A549 (cell line): ENCODE measurements at regions not wholly inside any gene's neighbourhood (a gene's known extent, or its start where the extent isn't known, plus 50 kb on each side); places are given as distances from the start of the nearest gene placed in this dataset.

Experiments
- ATAC-seq, 2 experiments: fragments of 200-7000 bp in 1 of 2; fragments of >200 bp in 1 of 2; cut with Nextera tagmentation in 1 of 2; cut with Tn5 transposase in 1 of 2; 3 replicates each; pipeline versions ENCODE4 v1.8.0 to v1.9.1; 2018 to 2020; ENCODE audit warnings: mild to moderate bottlenecking in 1 of 2, moderate library complexity in 1 of 2
- CTCF ChIA-PET: fragments of 300-600 bp; sonication (Branson Sonifier 250); formaldehyde crosslinking; extraction: SDS; loops from one replicate; lab custom pipeline; 2021; ENCODE audit warnings: antibody characterized with exemption, inconsistent platforms; lab: Yijun Ruan, JAX
- POLR2A ChIA-PET: fragments of 350-600 bp; formaldehyde crosslinking; extraction: SDS; loops from one replicate; lab custom pipeline; 2021; ENCODE audit warnings: antibody characterized with exemption, inconsistent platforms; lab: Yijun Ruan, JAX
- DNase-seq, 2 experiments: peaks; one replicate each; pipeline versions ENCODE4 v3.0.0 to v3.0.0-alpha.2; 2011 to 2016; ENCODE audit warnings: low read depth in 1 of 2, low spot score in 1 of 2
- FAIRE-seq: peaks from 2 replicates; lab custom pipeline; 2011; peaks lifted over from hg19 to GRCh38; lab: Jason Lieb, UNC
- H3K27ac ChIP-seq, 2 experiments: fragments of >200 bp; sonication (Bioruptor Twin); formaldehyde crosslinking; 3 replicates each; pipeline ENCODE4 v1.5.1; 2016 to 2017
- H3K4me1 ChIP-seq: fragments of >200 bp; sonication (Bioruptor Twin); formaldehyde crosslinking; 3 replicates; pipeline ENCODE4 v1.6.1; 2016
- H3K4me2 ChIP-seq: fragments of >200 bp; sonication (Bioruptor Twin); formaldehyde crosslinking; 3 replicates; pipeline ENCODE4 v1.6.1; 2016
- H3K4me3 ChIP-seq: fragments of >200 bp; sonication (Bioruptor Twin); formaldehyde crosslinking; 3 replicates; pipeline ENCODE4 v1.5.1; 2016
- H3K9me3 ChIP-seq: fragments of >200 bp; sonication (Bioruptor Twin); formaldehyde crosslinking; 3 replicates; pipeline ENCODE4 v1.6.1; 2016
- CBX2 ChIP-seq: fragments of 200-600 bp; sonication (generic); IDR thresholded peaks from 2 replicates; pipeline ENCODE4 v1.6.1; 2016; ENCODE audit warnings: low read depth, mild to moderate bottlenecking, borderline replicate concordance
- CBX8 ChIP-seq: fragments of 200-600 bp; sonication (generic); IDR thresholded peaks from 2 replicates; pipeline ENCODE4 v1.6.1; 2016
- EP300 ChIP-seq, 2 experiments: fragments of >200 bp; sonication (Bioruptor Twin); formaldehyde crosslinking; IDR thresholded peaks; 2 replicates in 1 of 2; 3 replicates in 1 of 2; pipeline ENCODE4 v1.6.1; 2016 to 2017
- ESRRA ChIP-seq: fragments of 150-350 bp; IDR thresholded peaks from 2 replicates; pipeline ENCODE4 v1.6.1; 2014; ENCODE audit warnings: mild to moderate bottlenecking, low read length, borderline replicate concordance
- FOXS1 ChIP-seq: fragments of 250-450 bp; sonication (Bioruptor Pico); IDR thresholded peaks from 2 replicates; pipeline ENCODE4 v1.5.0; 2020; ENCODE audit warnings: mild to moderate bottlenecking, moderate library complexity
- HEYL ChIP-seq: fragments of 250-450 bp; sonication (Bioruptor Pico); IDR thresholded peaks from 2 replicates; pipeline ENCODE4 v1.8.0; 2021; ENCODE audit warnings: mild to moderate bottlenecking, moderate library complexity
- HOXB13 ChIP-seq: fragments of 250-450 bp; sonication (Bioruptor Pico); IDR thresholded peaks from 2 replicates; pipeline ENCODE4 v1.5.0; 2020; ENCODE audit warnings: low read depth, mild to moderate bottlenecking, moderate library complexity
- KDM5A ChIP-seq: fragments of 200-600 bp; sonication (generic); IDR thresholded peaks from 2 replicates; pipeline ENCODE4 v1.6.1; 2016; ENCODE audit warnings: antibody characterized with exemption, mild to moderate bottlenecking
- MAZ ChIP-seq: fragments of 150-350 bp; IDR thresholded peaks from 2 replicates; pipeline ENCODE4 v1.6.1; 2014; ENCODE audit warnings: antibody characterized with exemption, low read depth, low read length, borderline replicate concordance
- MYC ChIP-seq: IDR thresholded peaks from 2 replicates; pipeline ENCODE4 v1.6.1; 2012; ENCODE audit warnings: mild to moderate bottlenecking, inconsistent platforms, low read length, improper control_type of control experiment, borderline replicate concordance
- NR3C1 ChIP-seq: fragments of >200 bp; sonication (Bioruptor Twin); formaldehyde crosslinking; IDR thresholded peaks from 3 replicates; pipeline ENCODE4 v1.6.1; 2017
- PHF8 ChIP-seq: fragments of 200-600 bp; sonication (generic); IDR thresholded peaks from 2 replicates; pipeline ENCODE4 v1.6.1; 2016; ENCODE audit warnings: low read depth, mild to moderate bottlenecking, antibody characterized with exemption, moderate library complexity, borderline replicate concordance
- POLR2A ChIP-seq: IDR thresholded peaks from 2 replicates; pipeline ENCODE4 v1.6.1; 2012; ENCODE audit warnings: mild to moderate bottlenecking, low read length
- RFX5 ChIP-seq: fragments of 450-650 bp; IDR thresholded peaks from 2 replicates; pipeline ENCODE4 v1.7.1; 2014; ENCODE audit warnings: antibody characterized with exemption, mild to moderate bottlenecking, moderate library complexity
- TFCP2L1 ChIP-seq: fragments of 250-450 bp; sonication (Bioruptor Pico); IDR thresholded peaks from 2 replicates; pipeline ENCODE4 v1.5.0; 2021; ENCODE audit warnings: mild to moderate bottlenecking
- WGBS: methylation state at CpG from one replicate; pipeline ENCODE4 v1.1.6; 2017; ENCODE audit errors: missing lambda C conversion rate; 5-methylcytosine and 5-hydroxymethylcytosine counted together
- TF ChIP-seq, protein P1 (sequence below): fragments of 450-650 bp; IDR thresholded peaks from 2 replicates; pipeline ENCODE4 v1.6.1; 2014; ENCODE audit warnings: antibody characterized with exemption
- TF ChIP-seq, protein P2 (sequence below): IDR thresholded peaks from 2 replicates; pipeline ENCODE4 v1.6.1; 2012
- TF ChIP-seq, protein P3 (sequence below): IDR thresholded peaks from 2 replicates; pipeline ENCODE4 v1.6.1; 2012; ENCODE audit warnings: low read depth, borderline replicate concordance
- TF ChIP-seq, protein P4 (sequence below): IDR thresholded peaks from 2 replicates; pipeline ENCODE4 v1.6.1; 2012
- TF ChIP-seq, protein P5 (sequence below): fragments of >200 bp; sonication (Bioruptor Twin); formaldehyde crosslinking; IDR thresholded peaks from 3 replicates; pipeline ENCODE4 v1.5.1; 2016
- TF ChIP-seq, protein P6 (sequence below): fragments of 200-600 bp; sonication (generic); IDR thresholded peaks from 2 replicates; pipeline ENCODE4 v1.6.1; 2016; ENCODE audit warnings: antibody characterized with exemption, mild to moderate bottlenecking, moderate library complexity
- TF ChIP-seq, protein P7 (sequence below): fragments of 250-450 bp; sonication (Bioruptor Pico); IDR thresholded peaks from 2 replicates; pipeline ENCODE4 v1.5.0; 2021; ENCODE audit warnings: mild to moderate bottlenecking, moderate library complexity, borderline replicate concordance

DNA sequence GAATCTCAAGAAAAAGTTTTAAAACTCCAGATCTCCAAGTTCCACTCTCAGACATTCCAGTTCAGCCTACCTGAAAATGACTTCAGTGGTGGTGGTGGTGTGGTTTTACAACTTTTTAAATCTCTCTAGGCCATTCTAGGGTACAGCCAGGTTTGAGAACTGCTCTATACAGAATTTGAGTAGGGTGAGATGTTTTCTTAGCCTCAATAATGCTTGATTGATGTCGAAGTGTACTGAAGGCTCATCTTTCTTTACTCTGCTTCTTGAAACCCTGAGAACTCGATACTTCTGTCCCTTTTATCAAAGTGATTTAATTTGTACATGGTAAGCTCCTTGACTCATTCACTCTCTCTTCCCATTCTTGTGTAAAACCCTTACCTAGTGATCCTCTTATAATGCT, 143.8 kb downstream of the FAM124B start (continued):
- TF ChIP-seq, protein P1, sequence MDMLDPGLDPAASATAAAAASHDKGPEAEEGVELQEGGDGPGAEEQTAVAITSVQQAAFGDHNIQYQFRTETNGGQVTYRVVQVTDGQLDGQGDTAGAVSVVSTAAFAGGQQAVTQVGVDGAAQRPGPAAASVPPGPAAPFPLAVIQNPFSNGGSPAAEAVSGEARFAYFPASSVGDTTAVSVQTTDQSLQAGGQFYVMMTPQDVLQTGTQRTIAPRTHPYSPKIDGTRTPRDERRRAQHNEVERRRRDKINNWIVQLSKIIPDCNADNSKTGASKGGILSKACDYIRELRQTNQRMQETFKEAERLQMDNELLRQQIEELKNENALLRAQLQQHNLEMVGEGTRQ = no peak
- no peak for TF ChIP-seq ESRRA

DNA sequence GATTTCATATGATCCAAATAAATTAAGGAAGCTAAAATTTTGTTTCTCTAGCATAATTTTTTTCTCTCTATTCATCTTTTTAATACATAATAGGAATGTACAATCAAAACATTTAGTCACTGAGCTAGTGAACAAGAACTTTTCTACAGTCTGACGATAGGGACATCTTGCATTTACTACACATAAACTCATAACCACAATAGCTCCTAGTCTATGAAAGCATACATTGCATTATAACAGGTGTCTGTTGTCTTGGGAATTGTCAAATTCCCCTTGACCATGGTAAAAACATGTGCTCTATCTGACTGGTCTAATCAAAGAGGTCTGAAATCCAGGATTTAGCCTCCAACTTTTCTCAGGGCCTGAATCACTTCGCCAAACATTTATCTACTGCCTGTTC, 144.8 kb downstream of the FAM124B start:
- Histone ChIP-seq H3K4me3 (no peak overlapping the region), H3K9me3 (no peaks in the 10 kb centered on the region), H3K4me2 (no peak overlapping the region), H3K4me1 (no peaks in the 10 kb centered on the region), H3K27ac (no peak overlapping the region)
- ChIA-PET CTCF (interaction anchor here (1.5 to 1.9 kb wide), 2 partner anchors 10 to 28 kb away, joined by 4 to 6 read pairs; no protein-coding TSS in a partner anchor), POLR2A (no interaction called here)
- no peak for TF ChIP-seq HOXB13 (CRISPR knock-in tag)
- TF ChIP-seq RFX5 = no peak
- no peak for TF ChIP-seq NR3C1
- TF ChIP-seq, protein P1 = no peak
- TF ChIP-seq TFCP2L1 = no peak
- TF ChIP-seq, protein P2, sequence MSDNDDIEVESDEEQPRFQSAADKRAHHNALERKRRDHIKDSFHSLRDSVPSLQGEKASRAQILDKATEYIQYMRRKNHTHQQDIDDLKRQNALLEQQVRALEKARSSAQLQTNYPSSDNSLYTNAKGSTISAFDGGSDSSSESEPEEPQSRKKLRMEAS = no peak
- TF ChIP-seq, protein P3, sequence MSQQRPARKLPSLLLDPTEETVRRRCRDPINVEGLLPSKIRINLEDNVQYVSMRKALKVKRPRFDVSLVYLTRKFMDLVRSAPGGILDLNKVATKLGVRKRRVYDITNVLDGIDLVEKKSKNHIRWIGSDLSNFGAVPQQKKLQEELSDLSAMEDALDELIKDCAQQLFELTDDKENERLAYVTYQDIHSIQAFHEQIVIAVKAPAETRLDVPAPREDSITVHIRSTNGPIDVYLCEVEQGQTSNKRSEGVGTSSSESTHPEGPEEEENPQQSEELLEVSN = no peak
- TF ChIP-seq EP300 (IDR thresholded peaks at IDR 0.05) = no peak
- no peak for FAIRE-seq
- DNase-seq = no peak
- no peak for ATAC-seq
- WGBS = 46% methylated on average over 2 of the region's 2 CpGs

DNA sequence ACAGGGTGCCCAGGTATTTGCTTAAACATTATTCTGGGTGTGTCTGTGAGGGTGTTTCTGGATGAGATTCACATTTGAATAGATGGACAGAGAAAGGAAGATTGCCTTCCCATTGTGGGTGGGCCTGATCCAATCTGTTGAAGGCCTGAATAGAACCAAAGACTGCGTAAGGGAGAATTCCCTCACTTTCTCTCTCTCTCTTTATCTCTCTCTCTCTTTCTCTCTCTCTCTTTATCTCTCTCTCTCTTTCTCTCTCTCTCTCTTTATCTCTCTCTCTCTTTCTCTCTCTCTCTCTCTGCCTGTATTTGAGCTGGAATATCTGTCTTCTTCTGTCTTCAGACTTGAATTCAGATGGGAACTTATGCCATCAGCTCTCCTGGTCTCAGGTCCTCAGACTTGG, 148.4 kb downstream of the FAM124B start:
- ChIA-PET POLR2A (no interaction called here), CTCF (no interaction called here)
- H3K4me1 ChIP-seq = peaks cover 11% of the 10 kb centered on the region
- DNase-seq (no peak), FAIRE-seq (no peak), ATAC-seq (no peak)
- no peak overlapping the region for H3K27ac ChIP-seq
- TF ChIP-seq HEYL (no peak), HOXB13 (CRISPR knock-in tag) (no peak), PHF8 (no peak), KDM5A (no peak), CBX2 (no peak), NR3C1 (no peak)
- TF ChIP-seq, protein P4, sequence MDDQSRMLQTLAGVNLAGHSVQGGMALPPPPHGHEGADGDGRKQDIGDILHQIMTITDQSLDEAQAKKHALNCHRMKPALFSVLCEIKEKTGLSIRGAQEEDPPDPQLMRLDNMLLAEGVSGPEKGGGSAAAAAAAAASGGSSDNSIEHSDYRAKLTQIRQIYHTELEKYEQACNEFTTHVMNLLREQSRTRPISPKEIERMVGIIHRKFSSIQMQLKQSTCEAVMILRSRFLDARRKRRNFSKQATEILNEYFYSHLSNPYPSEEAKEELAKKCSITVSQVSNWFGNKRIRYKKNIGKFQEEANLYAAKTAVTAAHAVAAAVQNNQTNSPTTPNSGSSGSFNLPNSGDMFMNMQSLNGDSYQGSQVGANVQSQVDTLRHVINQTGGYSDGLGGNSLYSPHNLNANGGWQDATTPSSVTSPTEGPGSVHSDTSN = no peak
- TF ChIP-seq, protein P5, sequence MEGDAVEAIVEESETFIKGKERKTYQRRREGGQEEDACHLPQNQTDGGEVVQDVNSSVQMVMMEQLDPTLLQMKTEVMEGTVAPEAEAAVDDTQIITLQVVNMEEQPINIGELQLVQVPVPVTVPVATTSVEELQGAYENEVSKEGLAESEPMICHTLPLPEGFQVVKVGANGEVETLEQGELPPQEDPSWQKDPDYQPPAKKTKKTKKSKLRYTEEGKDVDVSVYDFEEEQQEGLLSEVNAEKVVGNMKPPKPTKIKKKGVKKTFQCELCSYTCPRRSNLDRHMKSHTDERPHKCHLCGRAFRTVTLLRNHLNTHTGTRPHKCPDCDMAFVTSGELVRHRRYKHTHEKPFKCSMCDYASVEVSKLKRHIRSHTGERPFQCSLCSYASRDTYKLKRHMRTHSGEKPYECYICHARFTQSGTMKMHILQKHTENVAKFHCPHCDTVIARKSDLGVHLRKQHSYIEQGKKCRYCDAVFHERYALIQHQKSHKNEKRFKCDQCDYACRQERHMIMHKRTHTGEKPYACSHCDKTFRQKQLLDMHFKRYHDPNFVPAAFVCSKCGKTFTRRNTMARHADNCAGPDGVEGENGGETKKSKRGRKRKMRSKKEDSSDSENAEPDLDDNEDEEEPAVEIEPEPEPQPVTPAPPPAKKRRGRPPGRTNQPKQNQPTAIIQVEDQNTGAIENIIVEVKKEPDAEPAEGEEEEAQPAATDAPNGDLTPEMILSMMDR = no peak
- H3K4me3 ChIP-seq = no peak overlapping the region
- no peak overlapping the region for H3K4me2 ChIP-seq
- WGBS = 100% methylated on average over 1 of the region's 1 CpG
- H3K9me3 ChIP-seq = no peaks in the 10 kb centered on the region

DNA sequence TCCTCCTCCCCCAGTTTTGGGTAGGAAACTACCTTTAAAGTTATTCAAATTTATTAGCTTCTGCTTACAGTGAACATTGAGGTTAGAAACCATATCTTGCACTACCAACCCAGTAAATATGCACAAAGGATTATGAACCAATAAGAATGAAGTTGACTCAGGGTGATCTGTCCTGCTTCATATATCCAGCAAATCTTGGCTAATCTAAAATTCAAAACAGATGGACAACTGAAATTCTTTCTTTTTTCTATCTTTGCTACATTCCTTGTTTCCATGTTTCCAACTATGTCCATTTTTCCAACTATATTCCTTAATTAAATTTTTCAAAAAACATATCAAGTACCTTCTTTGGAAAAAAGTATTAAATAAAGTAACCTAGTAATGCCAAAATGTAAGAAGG, 149.3 kb downstream of the FAM124B start:
- ChIA-PET CTCF (no interaction called here), POLR2A (no interaction called here)
- H3K9me3 ChIP-seq = no peaks in the 10 kb centered on the region
- FAIRE-seq (no peak), DNase-seq (no peak), ATAC-seq (no peak)
- no peak overlapping the region for H3K27ac ChIP-seq
- H3K4me3 ChIP-seq = no peak overlapping the region
- H3K4me1 ChIP-seq = peaks cover 12% of the 10 kb centered on the region
- no peak overlapping the region for H3K4me2 ChIP-seq
- no peak for TF ChIP-seq CBX8
- TF ChIP-seq FOXS1 (CRISPR knock-in tag) = no peak
- TF ChIP-seq POLR2A = no peak
- no peak for TF ChIP-seq MYC
- TF ChIP-seq, protein P6, sequence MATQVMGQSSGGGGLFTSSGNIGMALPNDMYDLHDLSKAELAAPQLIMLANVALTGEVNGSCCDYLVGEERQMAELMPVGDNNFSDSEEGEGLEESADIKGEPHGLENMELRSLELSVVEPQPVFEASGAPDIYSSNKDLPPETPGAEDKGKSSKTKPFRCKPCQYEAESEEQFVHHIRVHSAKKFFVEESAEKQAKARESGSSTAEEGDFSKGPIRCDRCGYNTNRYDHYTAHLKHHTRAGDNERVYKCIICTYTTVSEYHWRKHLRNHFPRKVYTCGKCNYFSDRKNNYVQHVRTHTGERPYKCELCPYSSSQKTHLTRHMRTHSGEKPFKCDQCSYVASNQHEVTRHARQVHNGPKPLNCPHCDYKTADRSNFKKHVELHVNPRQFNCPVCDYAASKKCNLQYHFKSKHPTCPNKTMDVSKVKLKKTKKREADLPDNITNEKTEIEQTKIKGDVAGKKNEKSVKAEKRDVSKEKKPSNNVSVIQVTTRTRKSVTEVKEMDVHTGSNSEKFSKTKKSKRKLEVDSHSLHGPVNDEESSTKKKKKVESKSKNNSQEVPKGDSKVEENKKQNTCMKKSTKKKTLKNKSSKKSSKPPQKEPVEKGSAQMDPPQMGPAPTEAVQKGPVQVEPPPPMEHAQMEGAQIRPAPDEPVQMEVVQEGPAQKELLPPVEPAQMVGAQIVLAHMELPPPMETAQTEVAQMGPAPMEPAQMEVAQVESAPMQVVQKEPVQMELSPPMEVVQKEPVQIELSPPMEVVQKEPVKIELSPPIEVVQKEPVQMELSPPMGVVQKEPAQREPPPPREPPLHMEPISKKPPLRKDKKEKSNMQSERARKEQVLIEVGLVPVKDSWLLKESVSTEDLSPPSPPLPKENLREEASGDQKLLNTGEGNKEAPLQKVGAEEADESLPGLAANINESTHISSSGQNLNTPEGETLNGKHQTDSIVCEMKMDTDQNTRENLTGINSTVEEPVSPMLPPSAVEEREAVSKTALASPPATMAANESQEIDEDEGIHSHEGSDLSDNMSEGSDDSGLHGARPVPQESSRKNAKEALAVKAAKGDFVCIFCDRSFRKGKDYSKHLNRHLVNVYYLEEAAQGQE = no peak
- no peak for TF ChIP-seq MAZ
- TF ChIP-seq KDM5A = no peak
- TF ChIP-seq HOXB13 (CRISPR knock-in tag) = no peak
- TF ChIP-seq, protein P7, sequence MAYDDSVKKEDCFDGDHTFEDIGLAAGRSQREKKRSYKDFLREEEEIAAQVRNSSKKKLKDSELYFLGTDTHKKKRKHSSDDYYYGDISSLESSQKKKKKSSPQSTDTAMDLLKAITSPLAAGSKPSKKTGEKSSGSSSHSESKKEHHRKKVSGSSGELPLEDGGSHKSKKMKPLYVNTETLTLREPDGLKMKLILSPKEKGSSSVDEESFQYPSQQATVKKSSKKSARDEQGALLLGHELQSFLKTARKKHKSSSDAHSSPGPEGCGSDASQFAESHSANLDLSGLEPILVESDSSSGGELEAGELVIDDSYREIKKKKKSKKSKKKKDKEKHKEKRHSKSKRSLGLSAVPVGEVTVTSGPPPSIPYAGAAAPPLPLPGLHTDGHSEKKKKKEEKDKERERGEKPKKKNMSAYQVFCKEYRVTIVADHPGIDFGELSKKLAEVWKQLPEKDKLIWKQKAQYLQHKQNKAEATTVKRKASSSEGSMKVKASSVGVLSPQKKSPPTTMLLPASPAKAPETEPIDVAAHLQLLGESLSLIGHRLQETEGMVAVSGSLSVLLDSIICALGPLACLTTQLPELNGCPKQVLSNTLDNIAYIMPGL (CRISPR knock-in tag) = no peak
